Stimulated activated CD4-positive, alpha-beta T cell treated with anti-CD3 and anti-CD28 coated beads, Interleukin-4, amount 100 ng/mL, for 24 hours (primary cell): ENCODE measurements at regions not wholly inside any gene's neighbourhood (a gene's known extent, or its start where the extent isn't known, plus 50 kb on each side); places are given as distances from the start of the nearest gene placed in this dataset.
A peak's percentile ranks its signal among the peaks of the same experiment; 100 is the strongest.

Source experiments
- DNase-seq: peaks from one replicate; pipeline ENCODE4 v3.0.0-alpha.2; 2020

GRCh38 chr12:67798768-67799167, 150.2 kb downstream of the DYRK2 start:
- DNase-seq = no peak

DNA sequence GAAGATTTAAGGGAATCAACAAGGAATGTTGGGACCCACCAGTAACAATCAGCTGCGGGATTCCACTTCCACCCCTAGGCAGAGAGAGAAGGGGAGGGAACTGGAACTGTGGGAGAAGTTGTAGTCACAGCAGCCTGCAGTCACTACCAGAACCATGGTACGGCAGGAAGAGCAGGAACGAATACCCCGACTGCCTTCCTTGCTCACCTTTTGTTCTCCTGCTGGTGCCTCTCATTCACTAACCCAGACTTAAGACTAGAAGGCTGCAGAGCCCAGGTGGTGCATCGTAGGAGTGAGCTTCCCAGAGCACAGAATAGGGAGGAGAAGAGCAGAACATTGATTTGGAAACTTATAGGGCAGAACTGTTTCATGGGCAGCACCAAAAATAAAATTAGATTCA, 154.2 kb downstream of the DYRK2 start:
- no peak for DNase-seq

- DNase-seq = no peak
These were observed 154.9 kb downstream of the DYRK2 start for GRCh38 chr12:67803278-67803993.

DNA sequence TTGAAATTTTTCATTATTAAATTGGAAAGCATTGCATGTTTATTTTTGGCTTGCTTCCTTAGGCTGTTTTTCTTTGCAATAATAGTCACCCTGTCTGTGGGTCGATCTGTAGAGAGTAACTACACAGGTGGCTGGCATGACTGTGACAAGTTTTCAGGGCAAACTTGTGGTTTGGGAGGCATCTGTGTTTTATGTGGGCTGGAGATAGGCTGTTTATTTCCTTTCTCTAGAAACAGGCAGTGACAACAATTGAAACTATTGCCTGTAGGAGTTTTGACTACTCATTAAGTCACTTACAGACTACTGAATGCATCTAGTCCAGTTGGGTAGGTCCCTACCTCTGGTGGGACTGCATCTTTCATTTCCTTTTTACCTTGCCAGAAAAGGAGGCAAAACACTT, 155.6 kb downstream of the DYRK2 start:
- peak; percentile 72 for DNase-seq

- DNase-seq = no peak
These were observed 159.3 kb downstream of the DYRK2 start for GRCh38 chr12:67807814-67808213.

- no peak for DNase-seq
These were observed 161.6 kb downstream of the DYRK2 start for GRCh38 chr12:67810166-67810565.

GRCh38 chr12:67811437-67812361, 163.2 kb downstream of the DYRK2 start:
- DNase-seq = no peak

DNA sequence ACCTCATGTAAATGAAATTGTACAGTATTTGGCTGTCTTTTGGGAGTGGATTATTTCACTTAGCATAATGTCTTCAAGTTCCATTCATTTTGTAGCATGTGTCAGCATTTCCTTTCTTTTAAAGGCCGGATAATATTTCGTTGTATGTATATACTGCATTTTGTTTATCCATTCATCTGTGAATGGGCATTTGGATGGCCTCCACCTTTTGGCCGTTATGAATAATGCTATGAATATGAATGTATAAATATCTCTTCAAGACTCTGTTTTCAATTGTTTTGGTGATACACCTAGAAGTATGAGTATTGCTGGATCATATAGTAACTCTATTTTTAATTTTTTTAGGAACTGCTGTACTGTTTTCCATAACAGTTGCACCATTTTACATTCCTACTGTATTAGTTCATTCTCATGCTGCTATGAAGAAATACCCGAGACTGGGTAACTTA, 164.9 kb downstream of the DYRK2 start:
- DNase-seq = no peak

GRCh38 chr12:67816269-67816668, 167.7 kb downstream of the DYRK2 start:
- no peak for DNase-seq

- DNase-seq = no peak
These were observed 169.9 kb downstream of the DYRK2 start for GRCh38 chr12:67818459-67818903.

GRCh38 chr12:67819902-67820301, 169.3 kb upstream of the IFNG-AS1 start:
- no peak for DNase-seq

DNA sequence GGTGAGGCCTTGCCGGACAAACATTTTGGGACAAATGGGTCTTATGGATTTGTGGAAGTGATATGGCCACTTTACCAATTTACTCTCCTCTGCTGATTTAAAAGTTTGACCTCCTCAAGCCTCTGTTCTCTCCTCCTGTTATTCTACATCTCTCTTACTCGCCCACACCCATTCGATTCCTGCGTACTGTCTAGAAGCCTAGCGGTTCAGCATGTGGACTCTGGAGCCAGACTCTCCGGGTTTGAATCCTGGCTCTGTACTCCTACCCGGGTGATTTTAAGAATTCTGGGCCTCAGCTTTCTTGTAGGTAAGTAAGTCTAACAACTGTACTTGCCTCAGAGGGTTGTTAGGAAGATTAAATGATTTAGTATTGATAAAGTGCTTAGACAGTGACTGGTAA, 168.6 kb upstream of the IFNG-AS1 start:
- DNase-seq = no peak

DNA sequence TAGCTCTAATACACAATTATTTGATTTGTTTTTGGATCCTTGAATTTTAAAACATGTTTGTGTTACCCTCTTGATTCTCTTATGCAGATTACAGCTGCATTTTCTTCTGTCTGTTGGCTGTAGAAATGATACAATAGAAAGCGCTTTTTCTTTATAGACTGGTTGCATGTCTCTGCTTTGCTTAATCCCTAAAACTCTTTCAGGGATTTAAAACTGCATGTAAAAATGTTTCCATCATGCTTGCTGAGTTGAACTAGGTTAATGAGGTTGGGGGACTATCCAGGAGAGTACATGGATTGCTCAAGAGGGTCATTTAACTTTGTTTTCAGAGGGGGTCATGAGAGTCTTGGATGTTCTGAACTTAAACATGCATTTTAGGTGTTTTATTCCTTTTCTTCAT, 166.4 kb upstream of the IFNG-AS1 start:
- DNase-seq = no peak

- no peak for DNase-seq
These were observed 163.1 kb upstream of the IFNG-AS1 start for GRCh38 chr12:67826148-67826547.

- no peak for DNase-seq
These were observed 162.1 kb upstream of the IFNG-AS1 start for GRCh38 chr12:67826946-67827720.

- peak; percentile 76 for DNase-seq
These were observed 161.3 kb upstream of the IFNG-AS1 start for GRCh38 chr12:67827820-67828383.

- DNase-seq = no peak
These were observed 159.4 kb upstream of the IFNG-AS1 start for GRCh38 chr12:67829896-67830295.

DNA sequence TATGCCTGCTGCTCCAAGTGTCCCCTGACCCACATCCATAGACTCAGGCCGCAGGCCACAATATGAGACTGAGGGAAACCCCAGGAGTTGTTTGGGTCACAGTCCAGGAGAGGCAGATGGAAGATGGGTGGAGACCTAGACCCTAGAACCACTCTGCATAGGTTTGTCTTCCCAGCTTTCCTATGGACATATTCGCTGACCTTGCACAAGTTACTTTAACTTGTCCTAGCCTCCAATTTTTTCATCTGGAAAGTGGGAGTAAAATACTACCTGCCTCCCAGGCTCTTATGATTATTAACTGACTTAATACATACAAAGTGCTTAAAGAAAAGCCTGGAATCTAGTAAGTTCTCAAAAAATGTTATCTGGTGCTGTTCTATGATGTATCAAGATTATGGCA, 157.1 kb upstream of the IFNG-AS1 start:
- no peak for DNase-seq

DNA sequence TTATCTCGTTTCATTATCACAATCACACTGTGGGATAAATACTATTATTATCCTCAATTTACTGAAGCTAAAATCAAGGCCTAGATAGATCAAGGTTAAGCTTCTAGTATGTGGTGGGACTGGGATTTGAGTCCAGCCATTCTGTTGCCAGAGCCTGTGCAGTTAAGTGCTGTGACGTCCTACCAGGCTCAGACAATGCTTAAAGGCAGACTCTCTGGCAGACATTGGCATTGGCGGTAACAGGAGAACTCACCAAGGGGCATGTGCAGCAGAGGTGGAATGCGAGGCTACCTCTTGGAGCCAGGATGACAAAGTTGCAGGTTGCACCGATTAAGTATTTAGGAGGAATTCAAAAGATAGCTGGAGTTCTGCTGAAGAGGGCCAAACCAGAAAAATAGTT, 155.6 kb upstream of the IFNG-AS1 start:
- DNase-seq = no peak

DNA sequence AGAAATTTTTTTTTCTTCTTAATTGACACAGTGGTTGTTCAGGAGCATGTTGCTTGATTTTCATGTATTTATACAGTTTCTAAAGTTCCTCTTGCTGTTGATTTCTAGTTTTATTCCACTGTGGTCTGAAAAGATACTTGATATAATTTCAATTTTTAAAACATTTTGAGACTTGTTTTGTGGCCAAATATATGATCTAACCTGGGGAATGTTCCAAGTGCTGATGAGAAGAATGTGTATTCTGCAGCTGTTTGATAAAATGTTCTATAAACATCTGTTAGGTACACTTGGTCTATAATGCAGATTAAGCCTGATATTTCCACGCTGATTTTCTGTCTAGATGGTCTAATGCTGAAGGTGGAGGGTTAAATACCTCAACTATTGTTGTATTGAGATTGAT, 151.4 kb upstream of the IFNG-AS1 start:
- DNase-seq = no peak

DNA sequence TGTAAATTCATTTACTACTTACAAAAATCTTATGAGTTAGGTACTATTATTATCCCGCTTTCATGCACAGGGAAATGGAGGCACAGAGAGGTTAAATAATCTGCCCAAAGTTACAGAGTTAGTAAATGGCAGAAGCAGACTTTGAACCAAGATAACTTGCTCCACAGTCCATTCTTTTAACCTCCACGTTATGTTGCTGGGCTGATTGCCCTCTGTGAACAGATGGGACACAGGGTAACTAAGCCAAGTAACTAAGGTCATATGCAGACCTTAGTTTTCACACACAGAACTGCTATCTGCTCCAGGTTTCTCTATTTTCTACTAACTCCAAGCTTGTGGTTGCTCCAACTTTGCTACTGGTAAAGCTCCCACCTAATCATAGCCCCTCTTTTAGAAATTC, 147.1 kb upstream of the IFNG-AS1 start:
- DNase-seq = no peak

- no peak for DNase-seq
These were observed 146.0 kb upstream of the IFNG-AS1 start for GRCh38 chr12:67843257-67843656.

DNA sequence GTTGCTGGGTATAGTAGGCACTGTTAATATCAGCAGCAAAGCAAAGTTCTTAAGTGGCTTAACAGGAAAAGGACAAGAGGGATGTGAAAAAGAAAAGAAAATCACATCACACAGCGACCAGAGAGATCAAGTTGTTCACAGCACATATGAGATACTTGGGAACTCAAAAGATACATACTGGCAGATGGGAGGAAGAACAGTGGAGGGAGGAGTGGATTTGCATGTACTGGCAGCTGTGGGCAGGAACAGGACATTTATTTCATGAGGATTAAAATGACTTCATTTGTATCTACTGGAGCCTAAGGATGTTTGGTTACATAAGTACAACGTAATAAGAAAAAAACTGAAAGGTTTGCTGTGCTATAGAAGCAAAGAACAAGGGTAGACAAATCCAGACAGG, 136.5 kb upstream of the IFNG-AS1 start:
- no peak for DNase-seq
